Body of pancreas (tissue), 4 donors: ENCODE measurements at regions not wholly inside any gene's neighbourhood (a gene's known extent, or its start where the extent isn't known, plus 50 kb on each side); places are given as distances from the start of the nearest gene placed in this dataset.

Experiments used
- POLR2A ChIP-seq, 3 donors: fragments of 450-650 bp; IDR thresholded peaks; one replicate each; pipeline ENCODE4 v1.6.1; 2016; ENCODE audit warnings: antibody characterized with exemption in 3 of 3, mild to moderate bottlenecking in 2 of 3
- TF ChIP-seq, protein P1 (sequence below), 7 experiments: fragments of 450-650 bp in 4 of 7; fragments of 200-600 bp in 3 of 7; sonication (generic) in 3 of 7; IDR thresholded peaks; one replicate each; pipeline ENCODE4 v1.5.1; 2016 to 2019; ENCODE audit warnings: antibody characterized with exemption in 7 of 7

DNA sequence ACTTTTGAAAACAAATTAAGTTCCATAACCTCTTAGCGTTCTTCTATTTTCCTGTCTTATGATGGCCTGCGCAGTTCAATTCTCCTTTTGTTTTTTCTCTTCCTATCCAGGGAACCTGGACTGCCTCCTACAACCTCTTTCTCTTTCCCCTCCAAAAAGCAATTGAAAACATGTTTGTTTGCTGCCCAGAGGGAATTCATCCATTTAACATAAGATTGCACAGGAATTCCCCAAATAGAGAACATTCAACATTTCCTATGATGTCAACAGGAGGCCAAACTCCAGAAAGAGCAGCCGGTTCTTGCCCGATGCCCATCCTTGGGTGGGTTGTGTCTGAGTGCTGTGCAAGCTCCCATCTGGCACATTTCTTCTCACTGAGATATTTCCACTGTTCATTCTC lies 94.2 kb upstream of the NRP1 start:
- TF ChIP-seq, protein P1, sequence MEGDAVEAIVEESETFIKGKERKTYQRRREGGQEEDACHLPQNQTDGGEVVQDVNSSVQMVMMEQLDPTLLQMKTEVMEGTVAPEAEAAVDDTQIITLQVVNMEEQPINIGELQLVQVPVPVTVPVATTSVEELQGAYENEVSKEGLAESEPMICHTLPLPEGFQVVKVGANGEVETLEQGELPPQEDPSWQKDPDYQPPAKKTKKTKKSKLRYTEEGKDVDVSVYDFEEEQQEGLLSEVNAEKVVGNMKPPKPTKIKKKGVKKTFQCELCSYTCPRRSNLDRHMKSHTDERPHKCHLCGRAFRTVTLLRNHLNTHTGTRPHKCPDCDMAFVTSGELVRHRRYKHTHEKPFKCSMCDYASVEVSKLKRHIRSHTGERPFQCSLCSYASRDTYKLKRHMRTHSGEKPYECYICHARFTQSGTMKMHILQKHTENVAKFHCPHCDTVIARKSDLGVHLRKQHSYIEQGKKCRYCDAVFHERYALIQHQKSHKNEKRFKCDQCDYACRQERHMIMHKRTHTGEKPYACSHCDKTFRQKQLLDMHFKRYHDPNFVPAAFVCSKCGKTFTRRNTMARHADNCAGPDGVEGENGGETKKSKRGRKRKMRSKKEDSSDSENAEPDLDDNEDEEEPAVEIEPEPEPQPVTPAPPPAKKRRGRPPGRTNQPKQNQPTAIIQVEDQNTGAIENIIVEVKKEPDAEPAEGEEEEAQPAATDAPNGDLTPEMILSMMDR (IDR thresholded peaks at IDR 0.05) = no peak
- TF ChIP-seq POLR2A (IDR thresholded peaks at IDR 0.05) = no peak
